Parathyroid adenoma (tissue), 2 donors: ENCODE measurements at regions not wholly inside any gene's neighbourhood (a gene's known extent, or its start where the extent isn't known, plus 50 kb on each side); places are given as distances from the start of the nearest gene placed in this dataset.

Source experiments
- H2AFZ ChIP-seq: fragments of 300-600 bp; sonication (generic); one replicate; pipeline ENCODE4 v1.7.0; 2017; ENCODE audit warnings: antibody characterized with exemption, mild to moderate bottlenecking
- H3K27ac ChIP-seq: fragments of 300-600 bp; sonication (generic); one replicate; pipeline ENCODE4 v1.7.0; 2017
- H3K27me3 ChIP-seq: fragments of 300-600 bp; sonication (generic); one replicate; pipeline ENCODE4 v1.7.0; 2017; ENCODE audit warnings: low read length; ENCODE audit not compliant: control insufficient read depth, insufficient read depth
- H3K36me3 ChIP-seq: fragments of 300-600 bp; sonication (generic); one replicate; pipeline ENCODE4 v1.7.0; 2017; ENCODE audit warnings: low read length; ENCODE audit not compliant: control insufficient read depth, insufficient read depth
- H3K4me1 ChIP-seq: fragments of 300-600 bp; sonication (generic); one replicate; pipeline ENCODE4 v1.7.0; 2017; ENCODE audit warnings: control low read depth
- H3K4me2 ChIP-seq: fragments of 300-600 bp; sonication (generic); one replicate; pipeline ENCODE4 v1.7.0; 2017; ENCODE audit warnings: low read length
- H3K4me3 ChIP-seq: fragments of 300-600 bp; sonication (generic); one replicate; pipeline ENCODE4 v1.7.0; 2017; ENCODE audit warnings: low read depth, low read length
- H3K79me2 ChIP-seq: fragments of 300-600 bp; sonication (generic); one replicate; pipeline ENCODE4 v1.7.0; 2017; ENCODE audit warnings: control low read depth
- H3K9ac ChIP-seq: fragments of 300-600 bp; sonication (generic); one replicate; pipeline ENCODE4 v1.7.0; 2017; ENCODE audit warnings: mild to moderate bottlenecking
- H3K9me3 ChIP-seq: fragments of 300-600 bp; sonication (generic); one replicate; pipeline ENCODE4 v1.7.0; 2017; ENCODE audit warnings: low read length; ENCODE audit not compliant: control insufficient read depth
- TF ChIP-seq, protein P1 (sequence below): fragments of 300-600 bp; sonication (generic); IDR thresholded peaks from one replicate; pipeline ENCODE4 v1.7.0; 2017; ENCODE audit warnings: antibody characterized with exemption, mild to moderate bottlenecking
- donor health status: primary hyperparathyroidism.

DNA sequence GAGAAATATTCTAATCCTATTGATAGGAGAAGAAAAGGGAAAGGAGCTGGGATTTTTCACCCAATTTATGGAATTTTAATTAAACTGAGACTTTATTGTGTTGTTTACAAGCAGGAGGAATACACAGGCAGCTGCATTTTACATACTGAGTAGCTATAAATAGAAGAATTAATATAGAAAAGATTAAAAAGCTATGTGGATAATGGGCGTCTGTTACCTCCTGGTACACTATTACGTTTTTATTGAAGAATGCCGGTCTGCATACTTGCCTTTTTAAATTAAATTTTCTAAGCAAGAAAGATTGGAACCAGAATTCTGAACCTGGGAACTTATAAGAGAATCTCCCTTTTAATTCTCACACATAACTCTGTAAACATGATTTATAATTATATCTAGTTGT lies 52.1 kb upstream of the CACHD1 start:
- TF ChIP-seq, protein P1, sequence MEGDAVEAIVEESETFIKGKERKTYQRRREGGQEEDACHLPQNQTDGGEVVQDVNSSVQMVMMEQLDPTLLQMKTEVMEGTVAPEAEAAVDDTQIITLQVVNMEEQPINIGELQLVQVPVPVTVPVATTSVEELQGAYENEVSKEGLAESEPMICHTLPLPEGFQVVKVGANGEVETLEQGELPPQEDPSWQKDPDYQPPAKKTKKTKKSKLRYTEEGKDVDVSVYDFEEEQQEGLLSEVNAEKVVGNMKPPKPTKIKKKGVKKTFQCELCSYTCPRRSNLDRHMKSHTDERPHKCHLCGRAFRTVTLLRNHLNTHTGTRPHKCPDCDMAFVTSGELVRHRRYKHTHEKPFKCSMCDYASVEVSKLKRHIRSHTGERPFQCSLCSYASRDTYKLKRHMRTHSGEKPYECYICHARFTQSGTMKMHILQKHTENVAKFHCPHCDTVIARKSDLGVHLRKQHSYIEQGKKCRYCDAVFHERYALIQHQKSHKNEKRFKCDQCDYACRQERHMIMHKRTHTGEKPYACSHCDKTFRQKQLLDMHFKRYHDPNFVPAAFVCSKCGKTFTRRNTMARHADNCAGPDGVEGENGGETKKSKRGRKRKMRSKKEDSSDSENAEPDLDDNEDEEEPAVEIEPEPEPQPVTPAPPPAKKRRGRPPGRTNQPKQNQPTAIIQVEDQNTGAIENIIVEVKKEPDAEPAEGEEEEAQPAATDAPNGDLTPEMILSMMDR: no peak

More for the DNA sequence above, 52.1 kb upstream of the CACHD1 start:
- Histone ChIP-seq H3K4me3 (no peak overlapping the region), H2AFZ (no peak overlapping the region), H3K27ac (no peak overlapping the region), H3K27me3 (no peaks in the 10 kb centered on the region), H3K9me3 (no peaks in the 10 kb centered on the region), H3K79me2 (no peaks in the 10 kb centered on the region), H3K9ac (no peak overlapping the region), H3K4me2 (no peak overlapping the region), H3K4me1 (no peaks in the 10 kb centered on the region), H3K36me3 (no peaks in the 10 kb centered on the region)
